Transverse colon (tissue), 4 donors: ENCODE measurements at regions not wholly inside any gene's neighbourhood (a gene's known extent, or its start where the extent isn't known, plus 50 kb on each side); places are given as distances from the start of the nearest gene placed in this dataset.
"Not testable (repeated sequence)": the region's sequence is repeated elsewhere in the genome, so short reads cannot be mapped to it uniquely, and the experiment has no call there.

Experiments used
- CTCF ChIP-seq, 5 experiments: fragments of 200-600 bp in 3 of 5; fragments of 450-650 bp in 2 of 5; sonication (generic) in 3 of 5; IDR thresholded peaks; 1 replicate in 2 of 5; 2 replicates in 3 of 5; pipeline ENCODE4 v1.5.1; 2016 to 2017; ENCODE audit warnings: antibody characterized with exemption in 5 of 5, inconsistent platforms in 3 of 5, mild to moderate bottlenecking in 2 of 5, moderate library complexity in 1 of 5
- POLR2AphosphoS5 ChIP-seq, 3 donors: sonication (generic); formaldehyde crosslinking; IDR thresholded peaks; one replicate each; pipeline ENCODE4 v1.6.1; 2016; ENCODE audit warnings: antibody characterized with exemption in 3 of 3

DNA sequence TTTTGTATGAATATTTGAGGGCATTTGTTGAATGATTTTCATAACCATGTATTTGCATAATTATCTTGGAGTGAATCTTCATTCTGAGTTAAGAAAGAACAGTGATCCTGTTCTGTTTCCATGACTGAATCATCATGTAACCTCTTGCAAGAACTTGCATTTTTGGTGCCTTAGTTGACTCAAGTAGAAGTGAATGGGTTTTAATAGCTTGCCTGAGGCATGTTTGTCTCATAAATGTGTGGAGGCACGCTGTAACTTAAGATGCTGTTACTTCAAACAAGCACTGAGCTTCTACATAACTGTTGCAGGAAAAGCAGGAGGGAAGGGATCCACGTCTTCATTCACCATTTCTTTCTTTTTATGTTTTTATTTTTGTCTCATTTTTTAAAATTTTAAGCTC, 1338.6 kb downstream of the KHDRBS2 start:
- TF ChIP-seq CTCF, POLR2AphosphoS5 (IDR thresholded peaks at IDR 0.05): not testable (repeated sequence)
